H9 (cell line): ENCODE measurements at regions not wholly inside any gene's neighbourhood (a gene's known extent, or its start where the extent isn't known, plus 50 kb on each side); places are given as distances from the start of the nearest gene placed in this dataset.

Experiments
- DNase-seq: peaks from one replicate; pipeline ENCODE4 v3.0.0-alpha.2; 2017
- H2AFZ ChIP-seq: one replicate; pipeline ENCODE4 v1.6.1; 2013; ENCODE audit warnings: mild to moderate bottlenecking, low read length, control low read depth, moderate library complexity
- H2AK5ac ChIP-seq: 2 replicates; pipeline ENCODE4 v1.6.1; 2013; ENCODE audit warnings: low read length, control low read depth, mixed read lengths; ENCODE audit not compliant: insufficient read length
- H2BK120ac ChIP-seq: one replicate; pipeline ENCODE4 v1.6.1; 2013; ENCODE audit warnings: low read depth, mild to moderate bottlenecking, low read length, control low read depth, inconsistent platforms; ENCODE audit not compliant: poor library complexity, severe bottlenecking
- H2BK12ac ChIP-seq: 2 replicates; pipeline ENCODE4 v1.6.1; 2013; ENCODE audit warnings: low read length, control low read depth, mixed read lengths, low read depth; ENCODE audit not compliant: insufficient read length
- H2BK15ac ChIP-seq: 2 replicates; pipeline ENCODE4 v1.6.1; 2013; ENCODE audit warnings: low read depth, low read length, control low read depth
- H2BK20ac ChIP-seq: one replicate; pipeline ENCODE4 v1.6.1; 2013; ENCODE audit warnings: low read depth, mild to moderate bottlenecking, low read length, control low read depth, inconsistent platforms; ENCODE audit not compliant: poor library complexity, severe bottlenecking
- H2BK5ac ChIP-seq: 2 replicates; pipeline ENCODE4 v1.6.1; 2013; ENCODE audit warnings: low read length, control low read depth, mixed read lengths; ENCODE audit not compliant: insufficient read length
- H3K14ac ChIP-seq: 2 replicates; pipeline ENCODE4 v1.6.1; 2013; ENCODE audit warnings: low read length, control low read depth; ENCODE audit not compliant: insufficient read depth
- H3K18ac ChIP-seq: 2 replicates; pipeline ENCODE4 v1.6.1; 2013; ENCODE audit warnings: low read depth, mild to moderate bottlenecking, mixed read lengths, low read length, control low read depth; ENCODE audit not compliant: insufficient read length
- H3K23ac ChIP-seq: 2 replicates; pipeline ENCODE4 v1.6.1; 2013; ENCODE audit warnings: low read length, control low read depth, mixed read lengths, low read depth; ENCODE audit not compliant: insufficient read length
- H3K23me2 ChIP-seq: 2 replicates; pipeline ENCODE4 v1.6.1; 2013; ENCODE audit warnings: low read depth, mild to moderate bottlenecking, mixed read lengths, low read length, control low read depth; ENCODE audit not compliant: insufficient read length, poor library complexity, severe bottlenecking
- H3K27ac ChIP-seq: 2 replicates; pipeline ENCODE4 v1.5.1; 2013; ENCODE audit warnings: low read length, control low read depth, mixed read lengths, low read depth; ENCODE audit not compliant: insufficient read length
- H3K27me3 ChIP-seq: 2 replicates; pipeline ENCODE4 v1.6.1; 2013; ENCODE audit warnings: low read length, control low read depth, inconsistent platforms; ENCODE audit not compliant: insufficient read depth
- H3K4ac ChIP-seq: 2 replicates; pipeline ENCODE4 v1.6.1; 2013; ENCODE audit warnings: low read depth, mild to moderate bottlenecking, control low read depth, inconsistent platforms, low read length, moderate library complexity
- H3K4me1 ChIP-seq: 2 replicates; pipeline ENCODE4 v1.6.1; 2013; ENCODE audit warnings: low read length, control low read depth, inconsistent platforms; ENCODE audit not compliant: insufficient read depth
- H3K4me2 ChIP-seq: 2 replicates; pipeline ENCODE4 v1.6.1; 2013; ENCODE audit warnings: low read length, control low read depth, mixed read lengths; ENCODE audit not compliant: insufficient read length, insufficient read depth
- H3K56ac ChIP-seq: 2 replicates; pipeline ENCODE4 v1.6.1; 2013; ENCODE audit warnings: low read depth, mild to moderate bottlenecking, mixed read lengths, low read length, control low read depth; ENCODE audit not compliant: insufficient read length
- H3K79me1 ChIP-seq: 2 replicates; pipeline ENCODE4 v1.6.1; 2013; ENCODE audit warnings: low read depth, mild to moderate bottlenecking, moderate library complexity, low read length, control low read depth, inconsistent platforms; ENCODE audit not compliant: insufficient read depth, poor library complexity, severe bottlenecking
- H3K79me2 ChIP-seq: 2 replicates; pipeline ENCODE4 v1.6.1; 2013; ENCODE audit warnings: low read length, control low read depth, inconsistent platforms; ENCODE audit not compliant: insufficient read depth
- H3K9ac ChIP-seq: 2 replicates; pipeline ENCODE4 v1.6.1; 2013; ENCODE audit warnings: low read length, control low read depth, mixed read lengths; ENCODE audit not compliant: insufficient read length; ENCODE audit errors: extremely low read depth
- H3K9me3 ChIP-seq: one replicate; pipeline ENCODE4 v1.6.1; 2013; ENCODE audit warnings: low read depth, low read length, inconsistent platforms; ENCODE audit not compliant: control insufficient read depth
- H3T11ph ChIP-seq: one replicate; pipeline ENCODE4 v1.6.1; 2013; ENCODE audit warnings: mild to moderate bottlenecking, low read length, control low read depth, inconsistent platforms
- H4K20me1 ChIP-seq: one replicate; pipeline ENCODE4 v1.6.1; 2013; ENCODE audit not compliant: control insufficient read depth, insufficient read length, insufficient read depth
- H4K5ac ChIP-seq: 2 replicates; pipeline ENCODE4 v1.6.1; 2013; ENCODE audit warnings: low read depth, mild to moderate bottlenecking, mixed read lengths, low read length, control low read depth; ENCODE audit not compliant: insufficient read length
- H4K8ac ChIP-seq: replicated peaks from 2 replicates; pipeline ENCODE4 v1.6.1; 2013; ENCODE audit warnings: low read length, control low read depth, mixed read lengths, low read depth; ENCODE audit not compliant: insufficient read length
- H4K91ac ChIP-seq: 2 replicates; pipeline ENCODE4 v1.6.1; 2013; ENCODE audit warnings: low read depth, mild to moderate bottlenecking, moderate library complexity, mixed read lengths, low read length, control low read depth; ENCODE audit not compliant: insufficient read length
- H3K27ac Mint-ChIP-seq, 3 experiments: 2 replicates in 2 of 3; 3 replicates in 1 of 3; pipeline ENCODE4 v1.8.0; 2020 to 2021; ENCODE audit warnings: mixed read lengths in 3 of 3, mild to moderate bottlenecking in 1 of 3, moderate library complexity in 1 of 3
- H3K27me3 Mint-ChIP-seq: 2 replicates; pipeline ENCODE4 v1.8.0; 2021; ENCODE audit warnings: low read depth, mild to moderate bottlenecking, moderate library complexity, mixed read lengths
- H3K36me3 Mint-ChIP-seq, 3 experiments: 2 replicates in 2 of 3; 3 replicates in 1 of 3; pipeline ENCODE4 v1.8.0; 2020 to 2021; ENCODE audit warnings: low read depth in 3 of 3, mixed read lengths in 3 of 3; ENCODE audit not compliant: insufficient read depth in 1 of 3
- H3K4me1 Mint-ChIP-seq, 2 experiments: 2 replicates each; pipeline ENCODE4 v1.8.0; 2020; ENCODE audit warnings: mixed read lengths in 2 of 2
- H3K4me3 Mint-ChIP-seq, 2 experiments: 2 replicates in 1 of 2; 3 replicates in 1 of 2; pipeline ENCODE4 v1.8.0; 2020 to 2021; ENCODE audit warnings: mild to moderate bottlenecking in 2 of 2, mixed read lengths in 2 of 2, moderate library complexity in 1 of 2
- H3K9me3 Mint-ChIP-seq, 2 experiments: 2 replicates in 1 of 2; 3 replicates in 1 of 2; pipeline ENCODE4 v1.8.0; 2020; ENCODE audit warnings: mild to moderate bottlenecking in 2 of 2, mixed read lengths in 2 of 2, moderate library complexity in 1 of 2
- TF ChIP-seq, protein P1 (sequence below): fragments of 200-600 bp; sonication (generic); conservative IDR thresholded peaks from 3 replicates; pipeline ENCODE4 v1.8.0; 2021; ENCODE audit warnings: antibody characterized with exemption, mild to moderate bottlenecking

DNA sequence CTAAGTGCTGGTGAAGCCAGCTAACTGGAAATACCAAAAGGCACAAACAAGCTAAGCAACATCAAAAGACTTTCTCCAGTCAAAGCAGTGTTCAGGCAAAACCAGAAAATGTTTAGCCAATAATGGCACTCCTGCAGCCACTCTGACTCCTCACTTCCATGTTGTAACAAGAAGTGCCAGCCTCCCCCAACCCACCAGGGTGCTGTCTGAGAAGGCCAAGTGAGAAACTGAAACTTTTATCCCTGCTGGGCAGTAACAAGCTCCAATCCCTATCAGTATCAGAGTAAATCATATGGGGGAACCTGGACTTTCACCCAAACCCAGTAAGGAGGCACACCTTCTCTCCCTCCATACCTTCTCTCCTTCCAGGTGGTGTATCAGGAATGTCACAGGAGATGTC, 414.8 kb upstream of the NMUR2 start:
- no peak overlapping the region for H3K27ac ChIP-seq
- H2AK5ac ChIP-seq, result no peak overlapping the region
- no peaks in the 10 kb centered on the region for H3K9me3 ChIP-seq
- no peaks in the 10 kb centered on the region for H3K4me1 ChIP-seq
- H3K27me3 Mint-ChIP-seq, result no peaks in the 10 kb centered on the region
- H4K91ac ChIP-seq, result no peak overlapping the region
- H3K27ac Mint-ChIP-seq, result no peak overlapping the region
- H2BK5ac ChIP-seq, result no peak overlapping the region
- H3K23me2 ChIP-seq, result no peaks in the 10 kb centered on the region
- no peak overlapping the region for H2AFZ ChIP-seq
- H3K9ac ChIP-seq, result no peak overlapping the region
- no peaks in the 10 kb centered on the region for H3K36me3 Mint-ChIP-seq
- H3T11ph ChIP-seq, result no peak overlapping the region
- TF ChIP-seq, protein P1, sequence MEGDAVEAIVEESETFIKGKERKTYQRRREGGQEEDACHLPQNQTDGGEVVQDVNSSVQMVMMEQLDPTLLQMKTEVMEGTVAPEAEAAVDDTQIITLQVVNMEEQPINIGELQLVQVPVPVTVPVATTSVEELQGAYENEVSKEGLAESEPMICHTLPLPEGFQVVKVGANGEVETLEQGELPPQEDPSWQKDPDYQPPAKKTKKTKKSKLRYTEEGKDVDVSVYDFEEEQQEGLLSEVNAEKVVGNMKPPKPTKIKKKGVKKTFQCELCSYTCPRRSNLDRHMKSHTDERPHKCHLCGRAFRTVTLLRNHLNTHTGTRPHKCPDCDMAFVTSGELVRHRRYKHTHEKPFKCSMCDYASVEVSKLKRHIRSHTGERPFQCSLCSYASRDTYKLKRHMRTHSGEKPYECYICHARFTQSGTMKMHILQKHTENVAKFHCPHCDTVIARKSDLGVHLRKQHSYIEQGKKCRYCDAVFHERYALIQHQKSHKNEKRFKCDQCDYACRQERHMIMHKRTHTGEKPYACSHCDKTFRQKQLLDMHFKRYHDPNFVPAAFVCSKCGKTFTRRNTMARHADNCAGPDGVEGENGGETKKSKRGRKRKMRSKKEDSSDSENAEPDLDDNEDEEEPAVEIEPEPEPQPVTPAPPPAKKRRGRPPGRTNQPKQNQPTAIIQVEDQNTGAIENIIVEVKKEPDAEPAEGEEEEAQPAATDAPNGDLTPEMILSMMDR, result no peak
- no peaks in the 10 kb centered on the region for H4K20me1 ChIP-seq
- H3K4me3 Mint-ChIP-seq, result no peak overlapping the region
- H4K5ac ChIP-seq, result no peak overlapping the region
- H3K79me1 ChIP-seq, result no peaks in the 10 kb centered on the region
- no peaks in the 10 kb centered on the region for H3K9me3 Mint-ChIP-seq
- DNase-seq, result no peak
- H3K23ac ChIP-seq, result no peak overlapping the region
- H3K79me2 ChIP-seq, result no peaks in the 10 kb centered on the region
- H3K4me1 Mint-ChIP-seq, result peaks cover 0 to 2% of the 10 kb centered on the region in 2 experiments; a peak in 2 of 4 replicates
- H3K4me2 ChIP-seq, result no peak overlapping the region
- no peak overlapping the region for H4K8ac ChIP-seq
- no peak overlapping the region for H2BK15ac ChIP-seq
- no peak overlapping the region for H3K18ac ChIP-seq
- no peaks in the 10 kb centered on the region for H3K27me3 ChIP-seq
- H3K56ac ChIP-seq, result no peak overlapping the region
- H2BK12ac ChIP-seq, result no peak overlapping the region
- H3K14ac ChIP-seq, result no peak overlapping the region
- no peak overlapping the region for H2BK20ac ChIP-seq
- H3K4ac ChIP-seq, result no peak overlapping the region
- no peak overlapping the region for H2BK120ac ChIP-seq
